Mesothelial cell of epicardium (in vitro differentiated cells): ENCODE measurements at regions not wholly inside any gene's neighbourhood (a gene's known extent, or its start where the extent isn't known, plus 50 kb on each side); places are given as distances from the start of the nearest gene placed in this dataset.

Experiments
- DNase-seq, 2 experiments: peaks; one replicate each; pipeline ENCODE4 v3.0.0; 2021; ENCODE audit warnings: low spot score in 2 of 2; ENCODE audit not compliant: unreplicated experiment in 2 of 2
- H3K27ac Mint-ChIP-seq: 2 replicates; pipeline ENCODE4 v1.8.0; 2021; ENCODE audit warnings: mixed read lengths
- H3K27me3 Mint-ChIP-seq: 2 replicates; pipeline ENCODE4 v1.8.0; 2021; ENCODE audit warnings: low read depth, mixed read lengths
- H3K36me3 Mint-ChIP-seq: 2 replicates; pipeline ENCODE4 v1.8.0; 2021; ENCODE audit warnings: mixed read lengths
- H3K4me1 Mint-ChIP-seq: 2 replicates; pipeline ENCODE4 v1.8.0; 2021; ENCODE audit warnings: mixed read lengths
- H3K4me3 Mint-ChIP-seq: 2 replicates; pipeline ENCODE4 v1.8.0; 2021; ENCODE audit warnings: mild to moderate bottlenecking, moderate library complexity, mixed read lengths
- H3K9me3 Mint-ChIP-seq: 2 replicates; pipeline ENCODE4 v1.8.0; 2021; ENCODE audit warnings: mixed read lengths
- TF ChIP-seq, protein P1 (sequence below): fragments of 200-600 bp; sonication (generic); IDR thresholded peaks from one replicate; pipeline ENCODE4 v1.5.0; 2021; ENCODE audit warnings: antibody characterized with exemption; ENCODE audit not compliant: unreplicated experiment

DNA sequence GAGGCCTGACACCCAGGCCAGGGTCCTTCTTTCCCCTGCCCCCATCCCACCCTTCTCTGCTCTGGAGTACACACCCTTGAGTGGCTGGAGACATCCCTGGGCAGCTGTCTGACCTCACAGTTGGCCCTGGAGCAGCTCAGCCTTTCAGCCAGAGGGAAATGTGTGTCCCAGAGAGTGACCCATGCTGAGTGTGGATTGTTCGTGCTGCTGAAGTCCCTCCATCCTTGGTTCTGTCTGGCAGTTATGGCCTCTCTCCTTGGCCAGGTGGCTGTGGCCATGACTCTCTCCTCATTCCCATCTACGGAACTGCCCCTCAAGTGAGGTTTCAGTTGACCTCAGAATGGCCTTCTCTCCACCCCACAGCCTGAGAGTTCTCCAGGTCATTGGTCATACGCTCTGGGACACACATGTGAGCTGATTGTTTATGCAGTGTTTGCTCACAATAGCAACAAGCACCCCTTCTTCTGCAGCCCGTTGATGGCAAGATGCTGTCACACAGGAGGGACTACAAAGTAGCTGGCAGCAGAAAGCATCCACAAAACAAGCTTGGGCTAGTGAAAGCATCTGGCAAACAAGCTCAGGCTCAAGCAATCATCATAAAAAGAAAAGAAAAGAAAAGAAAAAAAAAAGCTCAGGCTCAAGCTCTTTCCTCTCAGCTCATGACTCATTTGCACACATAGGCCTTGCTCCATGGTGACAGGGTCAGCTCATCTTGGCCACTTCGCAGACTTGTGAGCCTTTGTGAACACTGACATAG is 55.3 kb upstream of the ITGA11 start:
- TF ChIP-seq, protein P1, sequence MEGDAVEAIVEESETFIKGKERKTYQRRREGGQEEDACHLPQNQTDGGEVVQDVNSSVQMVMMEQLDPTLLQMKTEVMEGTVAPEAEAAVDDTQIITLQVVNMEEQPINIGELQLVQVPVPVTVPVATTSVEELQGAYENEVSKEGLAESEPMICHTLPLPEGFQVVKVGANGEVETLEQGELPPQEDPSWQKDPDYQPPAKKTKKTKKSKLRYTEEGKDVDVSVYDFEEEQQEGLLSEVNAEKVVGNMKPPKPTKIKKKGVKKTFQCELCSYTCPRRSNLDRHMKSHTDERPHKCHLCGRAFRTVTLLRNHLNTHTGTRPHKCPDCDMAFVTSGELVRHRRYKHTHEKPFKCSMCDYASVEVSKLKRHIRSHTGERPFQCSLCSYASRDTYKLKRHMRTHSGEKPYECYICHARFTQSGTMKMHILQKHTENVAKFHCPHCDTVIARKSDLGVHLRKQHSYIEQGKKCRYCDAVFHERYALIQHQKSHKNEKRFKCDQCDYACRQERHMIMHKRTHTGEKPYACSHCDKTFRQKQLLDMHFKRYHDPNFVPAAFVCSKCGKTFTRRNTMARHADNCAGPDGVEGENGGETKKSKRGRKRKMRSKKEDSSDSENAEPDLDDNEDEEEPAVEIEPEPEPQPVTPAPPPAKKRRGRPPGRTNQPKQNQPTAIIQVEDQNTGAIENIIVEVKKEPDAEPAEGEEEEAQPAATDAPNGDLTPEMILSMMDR = no peak
- peaks cover 7% of the 10 kb centered on the region for H3K9me3 Mint-ChIP-seq
- no peaks in the 10 kb centered on the region for H3K4me1 Mint-ChIP-seq

DNA sequence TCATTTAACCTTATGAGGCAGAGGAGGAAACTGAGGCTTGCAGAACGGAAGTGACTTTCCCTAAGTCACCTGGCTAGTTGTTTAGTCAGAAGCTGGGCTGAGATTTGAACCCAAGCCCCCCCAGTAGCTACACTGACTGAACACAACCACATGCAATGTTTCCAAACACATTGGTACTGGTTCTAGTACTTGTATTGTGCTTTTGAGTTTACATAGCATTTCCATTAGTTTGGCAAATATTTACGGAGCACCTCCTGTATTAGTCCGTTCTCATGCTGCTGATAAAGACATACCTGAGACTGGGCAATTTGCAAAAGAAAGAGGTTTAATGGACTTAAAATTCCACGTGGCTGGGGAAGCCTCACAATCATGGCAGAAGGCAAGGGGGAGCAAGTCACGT is 56.3 kb upstream of the ITGA11 start:
- no peak overlapping the region for H3K4me3 Mint-ChIP-seq
- H3K27me3 Mint-ChIP-seq = peaks cover 42% of the 10 kb centered on the region
- H3K36me3 Mint-ChIP-seq = no peaks in the 10 kb centered on the region
- DNase-seq = no peak
- TF ChIP-seq, protein P1 = no peak
- H3K27ac Mint-ChIP-seq = no peak overlapping the region
- peaks cover 7% of the 10 kb centered on the region for H3K9me3 Mint-ChIP-seq
- H3K4me1 Mint-ChIP-seq = peaks cover 5% of the 10 kb centered on the region

More for the DNA sequence above, 55.3 kb upstream of the ITGA11 start:
- H3K27ac Mint-ChIP-seq = no peak overlapping the region
- no peak for DNase-seq
- no peaks in the 10 kb centered on the region for H3K36me3 Mint-ChIP-seq
- peaks cover 41% of the 10 kb centered on the region for H3K27me3 Mint-ChIP-seq
- no peak overlapping the region for H3K4me3 Mint-ChIP-seq

- peaks cover 41% of the 10 kb centered on the region for H3K27me3 Mint-ChIP-seq
Measured at GRCh38 chr15:68488966-68489365, 57.0 kb upstream of the ITGA11 start.

GRCh38 chr15:68489421-68489820 is 57.5 kb upstream of the ITGA11 start:
- H3K27me3 Mint-ChIP-seq = peaks cover 40% of the 10 kb centered on the region
- peaks cover 12% of the 10 kb centered on the region for H3K4me1 Mint-ChIP-seq
- H3K4me3 Mint-ChIP-seq = no peak overlapping the region
- no peak for DNase-seq
- H3K36me3 Mint-ChIP-seq = no peaks in the 10 kb centered on the region
- no peak overlapping the region for H3K27ac Mint-ChIP-seq
- peaks cover 7% of the 10 kb centered on the region for H3K9me3 Mint-ChIP-seq
- TF ChIP-seq, protein P1 = no peak

More at GRCh38 chr15:68488966-68489365, 57.0 kb upstream of the ITGA11 start:
- H3K9me3 Mint-ChIP-seq = peaks cover 7% of the 10 kb centered on the region
- H3K4me1 Mint-ChIP-seq = peaks cover 8% of the 10 kb centered on the region
- H3K4me3 Mint-ChIP-seq = no peak overlapping the region
- DNase-seq = no peak
- no peaks in the 10 kb centered on the region for H3K36me3 Mint-ChIP-seq
- TF ChIP-seq, protein P1 = no peak
- no peak overlapping the region for H3K27ac Mint-ChIP-seq

GRCh38 chr15:68491415-68492106 is 59.6 kb upstream of the ITGA11 start:
- Mint-ChIP-seq H3K9me3 (peaks cover 13% of the 10 kb centered on the region), H3K4me1 (peaks cover 26% of the 10 kb centered on the region), H3K4me3 (no peak overlapping the region), H3K27ac (no peak overlapping the region), H3K36me3 (no peaks in the 10 kb centered on the region), H3K27me3 (peaks cover 26% of the 10 kb centered on the region)
- no peak for DNase-seq
- TF ChIP-seq, protein P1 = no peak
